Smooth muscle cell (in vitro differentiated cells): ENCODE measurements at regions not wholly inside any gene's neighbourhood (a gene's known extent, or its start where the extent isn't known, plus 50 kb on each side); places are given as distances from the start of the nearest gene placed in this dataset.
"Not testable (repeated sequence)": the region's sequence is repeated elsewhere in the genome, so short reads cannot be mapped to it uniquely, and the experiment has no call there.

Experiments used
- DNase-seq: peaks from one replicate; lab custom pipeline; 2025; ENCODE audit not compliant: unreplicated experiment; lab: John Stamatoyannopoulos, UW
- H2AFZ ChIP-seq: fragments of 200-600 bp; sonication (generic); 2 replicates; pipeline ENCODE4 v1.6.0; 2016; ENCODE audit warnings: antibody characterized with exemption, low read depth, mild to moderate bottlenecking
- H3F3A ChIP-seq: fragments of 200-600 bp; sonication (generic); 2 replicates; pipeline ENCODE4 v1.6.0; 2017; ENCODE audit warnings: antibody characterized with exemption, low read depth
- H3K27ac ChIP-seq: fragments of 200-600 bp; sonication (generic); 2 replicates; pipeline ENCODE4 v1.5.1; 2016; ENCODE audit warnings: low read depth, mild to moderate bottlenecking
- H3K27me3 ChIP-seq: fragments of 200-600 bp; sonication (generic); 2 replicates; pipeline ENCODE4 v1.6.1; 2016; ENCODE audit warnings: low read depth, mild to moderate bottlenecking
- H3K36me3 ChIP-seq: fragments of 200-600 bp; sonication (generic); 2 replicates; pipeline ENCODE4 v1.5.1; 2016; ENCODE audit warnings: low read depth
- H3K4me1 ChIP-seq: fragments of 200-600 bp; sonication (generic); 2 replicates; pipeline ENCODE4 v1.5.1; 2016; ENCODE audit warnings: low read depth
- H3K4me2 ChIP-seq: fragments of 200-600 bp; sonication (generic); 2 replicates; pipeline ENCODE4 v1.6.0; 2016; ENCODE audit warnings: mild to moderate bottlenecking
- H3K4me3 ChIP-seq: fragments of 200-600 bp; sonication (generic); 2 replicates; pipeline ENCODE4 v1.5.1; 2016; ENCODE audit warnings: mild to moderate bottlenecking
- H3K79me2 ChIP-seq: fragments of 200-600 bp; sonication (generic); 2 replicates; pipeline ENCODE4 v1.6.0; 2016; ENCODE audit warnings: low read depth, mild to moderate bottlenecking
- H3K9ac ChIP-seq: fragments of 200-600 bp; sonication (generic); 2 replicates; pipeline ENCODE4 v1.6.0; 2016; ENCODE audit warnings: low read depth
- H3K9me3 ChIP-seq: fragments of 200-600 bp; sonication (generic); replicated peaks from 2 replicates; pipeline ENCODE4 v1.5.1; 2016; ENCODE audit warnings: low read depth
- H4K20me1 ChIP-seq: fragments of 200-600 bp; sonication (generic); 2 replicates; pipeline ENCODE4 v1.6.0; 2016; ENCODE audit warnings: low read depth
- CTCF ChIP-seq: fragments of 200-600 bp; sonication (generic); IDR thresholded peaks from 2 replicates; pipeline ENCODE4 v1.5.1; 2017; ENCODE audit warnings: borderline replicate concordance, mild to moderate bottlenecking, antibody characterized with exemption; ENCODE audit not compliant: insufficient read depth, poor library complexity, severe bottlenecking
- WGBS: methylation state at CpG from one replicate; pipeline ENCODE4 v1.1.7; 2016; ENCODE audit warnings: low lambda C conversion rate; 5-methylcytosine and 5-hydroxymethylcytosine counted together

- Histone ChIP-seq H3K4me1 (no peaks in the 10 kb centered on the region), H3K4me2 (peak overlapping the region; percentile 49), H3K9me3 (no peaks in the 10 kb centered on the region), H3K36me3 (no peaks in the 10 kb centered on the region), H3K27me3 (no peaks in the 10 kb centered on the region), H3K79me2 (no peaks in the 10 kb centered on the region), H3F3A (no peaks in the 10 kb centered on the region), H3K4me3 (no peak overlapping the region), H3K9ac (peak overlapping the region; percentile 73), H2AFZ (no peak overlapping the region), H3K27ac (peak overlapping the region; percentile 87), H4K20me1 (no peaks in the 10 kb centered on the region)
- 35% methylated on average over 4 of the region's 4 CpGs for WGBS
- no peak for TF ChIP-seq CTCF
- no peak for DNase-seq
Observed at GRCh38 chr7:104956753-104957450, 57.1 kb upstream of the KMT2E start.

- no peaks in the 10 kb centered on the region for H3K4me1 ChIP-seq
- no peak overlapping the region for H2AFZ ChIP-seq
- no peaks in the 10 kb centered on the region for H3K36me3 ChIP-seq
- H3K9ac ChIP-seq = no peak overlapping the region
- no peak for TF ChIP-seq CTCF
- WGBS = 41% methylated on average over 3 of the region's 3 CpGs
- no peaks in the 10 kb centered on the region for H4K20me1 ChIP-seq
- no peaks in the 10 kb centered on the region for H3K79me2 ChIP-seq
- no peaks in the 10 kb centered on the region for H3K27me3 ChIP-seq
- H3K4me3 ChIP-seq = no peak overlapping the region
- H3F3A ChIP-seq = no peaks in the 10 kb centered on the region
- DNase-seq = no peak
- no peak overlapping the region for H3K4me2 ChIP-seq
- H3K9me3 ChIP-seq = no peaks in the 10 kb centered on the region
- H3K27ac ChIP-seq = peak overlapping the region; percentile 87
Observed at GRCh38 chr7:104958371-104958865, 55.6 kb upstream of the KMT2E start.

- not testable (repeated sequence) for DNase-seq, H4K20me1 ChIP-seq, H3K4me2 ChIP-seq, H3K79me2 ChIP-seq, H3K36me3 ChIP-seq, H3K9ac ChIP-seq, H3K4me3 ChIP-seq, H3F3A ChIP-seq, H3K27me3 ChIP-seq, H3K27ac ChIP-seq, H2AFZ ChIP-seq, H3K4me1 ChIP-seq, H3K9me3 ChIP-seq
- WGBS = 44% methylated on average over 2 of the region's 2 CpGs
Observed at GRCh38 chr7:104959483-104959882, 54.5 kb upstream of the KMT2E start.

- no peak overlapping the region for H3K9ac ChIP-seq
- no peaks in the 10 kb centered on the region for H3K36me3 ChIP-seq
- no peak for TF ChIP-seq CTCF
- DNase-seq = no peak
- H3K4me2 ChIP-seq = no peak overlapping the region
- no peaks in the 10 kb centered on the region for H4K20me1 ChIP-seq
- WGBS = 95% methylated on average over 2 of the region's 2 CpGs
- no peaks in the 10 kb centered on the region for H3K9me3 ChIP-seq
- no peaks in the 10 kb centered on the region for H3F3A ChIP-seq
- H3K4me3 ChIP-seq = no peak overlapping the region
- H3K27me3 ChIP-seq = no peaks in the 10 kb centered on the region
- no peak overlapping the region for H3K27ac ChIP-seq
- no peaks in the 10 kb centered on the region for H3K79me2 ChIP-seq
- H3K4me1 ChIP-seq = no peaks in the 10 kb centered on the region
- H2AFZ ChIP-seq = no peak overlapping the region
Observed at GRCh38 chr7:104960741-104961448, 53.1 kb upstream of the KMT2E start.
